ENCODE measurements at regions not wholly inside any gene's neighbourhood (a gene's known extent, or its start where the extent isn't known, plus 50 kb on each side); places are given as distances from the start of the nearest gene placed in this dataset.

DNA sequence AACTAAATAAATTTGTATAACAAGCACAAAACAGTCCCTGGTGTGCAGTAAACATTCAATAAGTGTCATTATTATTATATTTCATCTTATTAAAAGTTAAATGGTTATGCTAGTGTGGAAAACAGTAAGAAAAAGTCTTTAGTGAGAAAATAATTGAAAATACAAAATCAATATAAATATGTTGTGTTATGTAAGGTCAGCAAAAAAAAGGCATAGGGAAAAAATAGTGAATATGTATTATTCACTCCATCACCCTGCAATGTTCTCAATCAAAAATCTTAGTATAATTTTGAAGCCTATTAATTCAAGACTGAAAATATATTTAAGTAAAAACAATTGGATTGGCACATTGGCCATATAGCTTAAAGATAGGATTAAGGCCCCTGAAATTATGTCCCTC is 63.3 kb upstream of the KCNMB2 start:
- in situ Hi-C loops (cut with HindIII; ENCODE audit: low sequenced_read_pairs): no loop called here
- DNase-seq (ENCODE audit: low read depth, low spot score): no peak
- H3K4me3 ChIP-seq (ENCODE audit: low read depth, low read length): no peak overlapping the region
- TF ChIP-seq, protein P1, sequence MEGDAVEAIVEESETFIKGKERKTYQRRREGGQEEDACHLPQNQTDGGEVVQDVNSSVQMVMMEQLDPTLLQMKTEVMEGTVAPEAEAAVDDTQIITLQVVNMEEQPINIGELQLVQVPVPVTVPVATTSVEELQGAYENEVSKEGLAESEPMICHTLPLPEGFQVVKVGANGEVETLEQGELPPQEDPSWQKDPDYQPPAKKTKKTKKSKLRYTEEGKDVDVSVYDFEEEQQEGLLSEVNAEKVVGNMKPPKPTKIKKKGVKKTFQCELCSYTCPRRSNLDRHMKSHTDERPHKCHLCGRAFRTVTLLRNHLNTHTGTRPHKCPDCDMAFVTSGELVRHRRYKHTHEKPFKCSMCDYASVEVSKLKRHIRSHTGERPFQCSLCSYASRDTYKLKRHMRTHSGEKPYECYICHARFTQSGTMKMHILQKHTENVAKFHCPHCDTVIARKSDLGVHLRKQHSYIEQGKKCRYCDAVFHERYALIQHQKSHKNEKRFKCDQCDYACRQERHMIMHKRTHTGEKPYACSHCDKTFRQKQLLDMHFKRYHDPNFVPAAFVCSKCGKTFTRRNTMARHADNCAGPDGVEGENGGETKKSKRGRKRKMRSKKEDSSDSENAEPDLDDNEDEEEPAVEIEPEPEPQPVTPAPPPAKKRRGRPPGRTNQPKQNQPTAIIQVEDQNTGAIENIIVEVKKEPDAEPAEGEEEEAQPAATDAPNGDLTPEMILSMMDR (IDR thresholded peaks at IDR 0.05; ENCODE audit: low read depth, low read length): no peak

DNA sequence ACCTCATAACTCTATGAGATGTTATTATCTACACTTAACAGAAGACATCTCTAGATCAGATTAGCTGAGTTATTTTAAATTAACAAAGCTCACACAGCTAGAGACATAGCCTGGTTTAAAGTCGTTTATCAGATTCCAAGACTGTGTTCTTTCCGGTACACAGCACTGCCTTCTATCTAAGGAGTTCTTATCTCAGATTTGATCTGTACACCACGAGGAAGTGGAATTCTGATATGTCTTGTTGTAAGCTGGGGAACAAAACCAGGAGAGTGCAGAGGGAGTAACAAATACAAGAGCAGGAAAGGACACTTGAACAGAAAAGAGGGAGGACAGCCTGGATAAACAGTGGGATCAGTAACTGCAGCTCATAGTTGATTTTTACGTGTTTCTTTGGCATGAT is 61.7 kb upstream of the KCNMB2 start:
- TF ChIP-seq, protein P1 (IDR thresholded peaks at IDR 0.05; ENCODE audit: low read depth, low read length): no peak
- in situ Hi-C loops (cut with HindIII; ENCODE audit: low sequenced_read_pairs): no loop called here
- H3K4me3 ChIP-seq (ENCODE audit: low read depth, low read length): no peak overlapping the region
- DNase-seq (ENCODE audit: low read depth, low spot score): no peak

DNA sequence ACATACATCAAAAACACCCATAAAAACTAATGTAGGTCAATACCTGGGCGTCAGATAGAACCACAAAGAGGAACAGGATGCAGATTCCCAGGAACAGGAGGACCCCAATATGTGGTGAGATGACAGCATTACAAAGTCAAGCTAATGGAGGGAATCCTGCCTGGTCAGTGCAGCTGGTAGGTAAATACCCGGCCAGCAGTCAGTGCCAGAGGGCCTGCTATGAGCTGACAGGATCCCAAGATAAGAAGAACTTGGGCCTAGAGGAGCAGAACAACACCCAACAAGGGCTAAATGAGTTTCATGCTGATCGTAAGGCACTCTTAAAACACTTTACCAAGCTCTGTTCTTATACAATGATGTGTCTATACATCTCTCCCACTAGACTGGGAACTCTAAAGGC is 61.2 kb upstream of the KCNMB2 start:
- H3K4me3 ChIP-seq (ENCODE audit: low read depth, low read length): no peak overlapping the region
- TF ChIP-seq, protein P1 (IDR thresholded peaks at IDR 0.05; ENCODE audit: low read depth, low read length): no peak
- in situ Hi-C loops (cut with HindIII; ENCODE audit: low sequenced_read_pairs): no loop called here
- DNase-seq (ENCODE audit: low read depth, low spot score): no peak

DNA sequence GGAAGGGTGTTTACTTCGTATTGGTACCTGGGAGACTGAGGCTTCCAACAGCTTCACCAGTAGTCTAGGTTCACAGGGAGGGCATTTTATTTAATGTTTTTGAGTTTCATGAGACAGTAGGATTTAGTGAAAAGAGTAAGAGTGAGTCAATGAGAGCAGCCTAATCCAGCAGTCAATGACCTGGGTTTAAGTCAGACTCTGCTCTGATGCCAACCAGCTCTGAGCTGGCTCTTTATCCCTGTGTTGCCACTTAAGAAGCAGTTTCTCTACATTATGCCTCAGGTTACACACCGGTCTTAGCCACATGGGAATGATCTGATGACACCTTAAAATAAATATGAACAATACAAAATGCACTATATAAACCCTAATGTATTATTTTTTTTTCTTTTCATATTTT is 59.4 kb upstream of the KCNMB2 start:
- DNase-seq (ENCODE audit: low read depth, low spot score): no peak
- TF ChIP-seq, protein P1 (IDR thresholded peaks at IDR 0.05; ENCODE audit: low read depth, low read length): no peak
- H3K4me3 ChIP-seq (ENCODE audit: low read depth, low read length): no peak overlapping the region
- in situ Hi-C loops (cut with HindIII; ENCODE audit: low sequenced_read_pairs): no loop called here

DNA sequence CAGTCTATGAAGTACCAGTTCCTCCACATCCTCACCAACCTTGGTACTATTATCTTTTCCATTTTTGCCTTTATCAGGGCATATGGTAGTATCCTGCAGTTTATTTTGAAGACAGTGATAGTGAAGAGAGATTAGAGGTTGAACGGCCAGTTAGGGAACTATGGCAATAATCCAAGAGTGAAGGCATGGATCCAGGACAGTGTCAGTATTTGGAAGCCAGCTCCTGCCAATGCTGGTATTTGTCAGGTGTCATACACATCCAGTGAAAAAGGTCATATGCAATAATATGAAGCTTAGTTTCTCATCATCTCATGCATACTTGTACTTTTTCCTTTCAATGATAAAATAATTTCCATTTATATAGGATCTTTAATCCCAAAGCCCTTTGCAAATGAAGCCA is 56.8 kb upstream of the KCNMB2 start:
- in situ Hi-C loops (cut with HindIII; ENCODE audit: low sequenced_read_pairs): no loop called here
- no peak overlapping the region for H3K4me3 ChIP-seq (ENCODE audit: low read depth, low read length)
- TF ChIP-seq, protein P1 (IDR thresholded peaks at IDR 0.05; ENCODE audit: low read depth, low read length): no peak
- DNase-seq (ENCODE audit: low read depth, low spot score): no peak

DNA sequence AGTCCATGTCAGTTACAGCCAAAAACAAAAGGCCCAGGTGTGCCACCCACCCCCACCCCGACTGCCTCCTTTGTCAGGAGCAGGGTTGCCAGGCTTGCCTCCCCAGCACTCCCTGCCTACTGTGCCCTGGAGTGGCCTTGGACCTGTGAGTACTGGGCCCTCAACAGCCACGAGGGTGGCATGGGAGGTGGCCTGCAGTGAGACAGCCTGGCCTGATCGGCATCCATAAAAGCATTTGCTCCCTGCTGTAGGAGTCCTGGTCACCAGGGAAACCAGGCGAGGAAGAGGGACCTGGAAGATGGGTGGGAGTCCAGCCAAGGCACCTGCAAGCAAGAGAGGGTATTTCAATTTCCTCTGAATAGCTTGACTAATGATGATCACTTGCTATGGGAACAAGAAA is 56.4 kb upstream of the KCNMB2 start:
- H3K4me3 ChIP-seq (ENCODE audit: low read depth, low read length): no peak overlapping the region
- in situ Hi-C loops (cut with HindIII; ENCODE audit: low sequenced_read_pairs): no loop called here
- TF ChIP-seq, protein P1 (IDR thresholded peaks at IDR 0.05; ENCODE audit: low read depth, low read length): no peak
- DNase-seq (ENCODE audit: low read depth, low spot score): no peak

DNA sequence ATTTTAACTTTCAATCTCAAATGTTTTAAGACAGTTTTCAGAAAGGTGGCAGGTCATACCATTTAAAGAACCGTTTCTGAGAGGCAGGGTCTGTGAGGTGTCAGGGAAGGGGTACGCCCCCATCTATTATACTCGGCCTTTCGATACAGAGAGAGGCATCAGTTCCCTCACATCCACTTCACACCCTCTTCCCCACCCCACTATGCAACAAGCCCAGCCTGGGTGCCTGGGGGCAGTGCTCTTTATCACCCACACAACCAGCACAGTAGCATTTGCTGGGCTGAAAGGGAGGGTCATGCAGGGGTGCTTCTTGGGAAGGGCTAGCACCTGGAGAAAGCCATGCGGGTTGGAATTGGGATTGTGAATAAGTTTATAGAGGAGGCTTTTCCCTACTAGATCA is 56.0 kb upstream of the KCNMB2 start:
- DNase-seq (ENCODE audit: low read depth, low spot score): no peak
- H3K4me3 ChIP-seq (ENCODE audit: low read depth, low read length): no peak overlapping the region
- TF ChIP-seq, protein P1 (IDR thresholded peaks at IDR 0.05; ENCODE audit: low read depth, low read length): no peak
- in situ Hi-C loops (cut with HindIII; ENCODE audit: low sequenced_read_pairs): no loop called here

Measured in astrocyte of the spinal cord (primary cell).